ENCODE measurements at regions not wholly inside any gene's neighbourhood (a gene's known extent, or its start where the extent isn't known, plus 50 kb on each side); places are given as distances from the start of the nearest gene placed in this dataset.
"Not testable (repeated sequence)": the region's sequence is repeated elsewhere in the genome, so short reads cannot be mapped to it uniquely, and the experiment has no call there.

- DNase-seq = no peak
These were observed 85.4 kb downstream of the IER5 start for GRCh38 chr1:181173761-181174447.

GRCh38 chr1:181174861-181175260 is 86.4 kb downstream of the IER5 start:
- no peak for DNase-seq

GRCh38 chr1:181175356-181175910 is 86.9 kb downstream of the IER5 start:
- DNase-seq = no peak

GRCh38 chr1:181175955-181176354 is 87.5 kb downstream of the IER5 start:
- DNase-seq = no peak

- DNase-seq = no peak
These were observed 89.9 kb downstream of the IER5 start for GRCh38 chr1:181178241-181178879.

GRCh38 chr1:181179279-181179986 is 90.9 kb downstream of the IER5 start:
- DNase-seq = no peak

- peak; percentile 11 to 21 for DNase-seq
These were observed 91.5 kb downstream of the IER5 start for GRCh38 chr1:181179987-181180365.

- DNase-seq = no peak
These were observed 92.0 kb downstream of the IER5 start for GRCh38 chr1:181180407-181181031.

- DNase-seq = no peak
These were observed 93.5 kb downstream of the IER5 start for GRCh38 chr1:181181792-181182585.

- DNase-seq = no peak
These were observed 96.1 kb downstream of the IER5 start for GRCh38 chr1:181184621-181185020.

- no peak for DNase-seq
These were observed 97.0 kb downstream of the IER5 start for GRCh38 chr1:181185461-181185860.

GRCh38 chr1:181186133-181186532 is 97.6 kb downstream of the IER5 start:
- DNase-seq = not testable (repeated sequence)

GRCh38 chr1:181187337-181188126 is 99.0 kb downstream of the IER5 start:
- DNase-seq = no peak

GRCh38 chr1:181189245-181189644 is 100.7 kb downstream of the IER5 start:
- DNase-seq = no peak

GRCh38 chr1:181189691-181190363 is 101.3 kb downstream of the IER5 start:
- DNase-seq = peak; percentile 84 to 87

GRCh38 chr1:181190364-181191035 is 102.0 kb downstream of the IER5 start:
- no peak for DNase-seq

GRCh38 chr1:181191494-181192040 is 103.1 kb downstream of the IER5 start:
- no peak for DNase-seq

GRCh38 chr1:181192316-181192715 is 103.8 kb downstream of the IER5 start:
- DNase-seq = no peak

- no peak for DNase-seq
These were observed 114.6 kb downstream of the IER5 start for GRCh38 chr1:181202986-181203555.

GRCh38 chr1:181204530-181204929 is 116.0 kb downstream of the IER5 start:
- no peak for DNase-seq
